DMS79 treated with DMSO at 0.1 percent for 48 hours (cell line): ENCODE measurements at regions not wholly inside any gene's neighbourhood (a gene's known extent, or its start where the extent isn't known, plus 50 kb on each side); places are given as distances from the start of the nearest gene placed in this dataset.

ENCODE experiments used
- DNase-seq: peaks from one replicate; lab custom pipeline; 2025; lab: John Stamatoyannopoulos, UW

DNA sequence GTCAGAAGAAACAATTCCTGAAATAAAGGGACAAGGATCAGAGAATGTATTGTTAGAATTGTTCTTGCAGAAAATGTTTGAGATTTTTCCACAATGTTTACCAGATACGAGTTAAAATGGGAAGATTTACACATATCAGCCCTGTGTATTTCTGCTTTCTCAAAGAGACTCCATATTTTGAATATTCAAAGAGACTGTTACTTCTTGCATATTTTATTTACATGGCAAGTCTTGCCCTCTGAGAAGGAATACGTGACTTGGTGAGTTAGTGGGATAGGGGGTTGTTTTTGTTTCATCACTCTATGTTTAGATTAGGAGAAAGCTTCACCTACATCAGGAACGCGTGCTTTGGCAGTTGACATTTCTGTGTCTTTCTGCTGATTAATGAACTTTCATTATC, 56.1 kb upstream of the ZDHHC17 start:
- no peak for DNase-seq

DNA sequence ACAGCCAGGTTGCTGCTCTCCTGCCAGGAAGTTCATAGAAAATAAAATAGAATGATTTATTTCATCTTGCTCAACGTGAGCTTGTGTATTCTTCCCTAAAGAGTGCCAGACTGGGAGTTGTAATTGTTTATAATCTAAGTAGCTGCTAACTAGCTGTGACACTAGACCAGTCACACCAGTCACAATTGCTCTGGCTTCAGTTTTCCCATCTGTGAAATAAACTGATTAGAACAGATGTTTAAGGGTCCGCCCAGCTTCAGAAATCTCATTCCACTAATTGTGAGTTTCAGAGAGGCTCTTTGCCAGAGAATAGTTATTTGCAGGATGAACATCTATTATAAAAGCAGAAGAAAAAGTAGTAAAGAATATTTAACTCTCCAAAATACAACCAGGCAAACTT, 55.6 kb upstream of the ZDHHC17 start:
- DNase-seq: no peak

GRCh38 chr12:76711241-76711640, 52.7 kb upstream of the ZDHHC17 start:
- DNase-seq: no peak

DNA sequence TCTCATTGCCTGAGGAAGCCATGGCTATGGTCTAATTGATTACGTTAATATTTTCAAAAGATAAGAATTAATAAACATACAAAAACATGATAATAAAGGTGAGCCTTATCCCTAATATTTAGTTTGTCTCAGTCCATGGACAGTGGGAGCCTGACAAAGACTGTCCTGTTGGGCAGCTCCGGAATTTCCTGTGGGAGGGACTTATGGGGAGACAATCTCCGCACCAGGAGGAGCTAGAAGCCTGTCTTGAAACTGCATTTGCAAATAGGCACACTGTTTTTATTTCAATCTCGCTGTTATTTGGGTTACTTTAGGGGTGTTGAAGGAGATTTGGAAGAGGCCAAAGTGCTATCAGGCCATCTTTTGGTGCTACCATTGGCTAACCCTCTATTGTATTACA, 50.8 kb upstream of the ZDHHC17 start:
- no peak for DNase-seq

- no peak for DNase-seq
Observed at GRCh38 chr12:76713986-76714385, 49.9 kb upstream of the ZDHHC17 start.
